HG02970 (cell line): ENCODE measurements at regions not wholly inside any gene's neighbourhood (a gene's known extent, or its start where the extent isn't known, plus 50 kb on each side); places are given as distances from the start of the nearest gene placed in this dataset.
"Not testable (repeated sequence)": the region's sequence is repeated elsewhere in the genome, so short reads cannot be mapped to it uniquely, and the experiment has no call there.

ENCODE experiments used
- ATAC-seq: cut with Tn5 transposase; IDR thresholded peaks from one replicate; pipeline ENCODE4 v1.9.1; 2021; ENCODE audit warnings: mild to moderate bottlenecking, moderate library complexity, moderate number of reproducible peaks; ENCODE audit not compliant: unreplicated experiment, low FRiP score

GRCh38 chr7:115574681-115575291, 455.8 kb downstream of the TFEC start:
- ATAC-seq: no peak

- no peak for ATAC-seq
These were observed 458.5 kb downstream of the TFEC start for GRCh38 chr7:115572111-115572510.

DNA sequence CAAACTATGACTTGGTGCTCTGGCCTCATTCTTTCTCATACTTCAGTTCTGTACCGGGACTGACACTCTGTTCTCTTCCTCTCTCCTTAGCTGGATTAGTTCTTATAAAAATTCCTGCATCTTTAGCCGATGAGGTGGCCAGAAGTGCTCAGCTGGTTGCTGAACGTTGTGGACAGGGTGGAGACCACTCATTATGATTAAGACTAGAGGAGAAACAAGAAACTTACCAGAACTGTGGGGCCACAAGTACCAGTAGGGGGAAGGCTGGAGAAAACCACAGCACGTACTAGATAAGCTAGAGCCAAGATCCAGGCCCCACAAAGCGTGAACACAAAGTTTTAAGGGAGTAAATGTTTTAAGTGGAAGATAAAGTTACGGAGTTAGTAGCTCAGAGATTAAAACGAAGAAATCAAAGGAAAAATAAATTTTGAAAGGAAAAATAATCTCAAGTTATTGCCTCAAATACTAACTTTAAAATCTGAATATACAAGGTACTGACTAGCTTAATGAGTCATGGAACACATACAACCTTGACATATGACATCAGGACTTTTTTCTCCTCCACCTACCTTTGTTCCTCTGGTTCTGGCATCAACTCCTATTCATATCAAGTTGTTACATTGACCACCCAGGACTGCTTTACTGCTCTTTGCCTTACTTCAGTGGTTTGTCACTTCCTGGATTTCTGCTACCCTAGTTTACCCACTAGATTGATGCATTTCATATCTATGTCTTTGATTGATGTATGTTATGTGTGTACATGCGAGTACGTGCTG, 469.0 kb downstream of the TFEC start:
- ATAC-seq: no peak

GRCh38 chr7:115559877-115560276, 470.7 kb downstream of the TFEC start:
- no peak for ATAC-seq

- ATAC-seq: no peak
These were observed 472.4 kb downstream of the TFEC start for GRCh38 chr7:115558161-115558560.

DNA sequence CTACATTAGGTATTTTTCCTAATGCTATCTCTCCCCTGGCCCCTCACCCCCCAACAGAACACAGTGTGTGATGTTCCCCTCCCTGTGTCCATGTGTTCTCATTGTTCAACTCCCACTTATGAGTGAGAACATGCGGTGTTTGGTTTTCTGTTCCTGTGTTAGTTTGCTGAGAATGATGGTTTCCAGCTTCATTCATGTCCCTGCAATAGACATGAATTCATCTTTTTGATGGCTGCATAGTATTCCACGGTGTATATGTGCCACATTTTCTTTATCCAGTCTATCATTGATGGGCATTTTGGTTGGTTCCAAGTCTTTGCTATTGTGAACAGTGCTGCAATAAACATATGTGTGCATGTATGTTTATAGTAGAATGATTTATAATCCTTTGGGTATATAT, 473.3 kb downstream of the TFEC start:
- not testable (repeated sequence) for ATAC-seq

GRCh38 chr7:115552766-115553165, 477.8 kb downstream of the TFEC start:
- no peak for ATAC-seq

DNA sequence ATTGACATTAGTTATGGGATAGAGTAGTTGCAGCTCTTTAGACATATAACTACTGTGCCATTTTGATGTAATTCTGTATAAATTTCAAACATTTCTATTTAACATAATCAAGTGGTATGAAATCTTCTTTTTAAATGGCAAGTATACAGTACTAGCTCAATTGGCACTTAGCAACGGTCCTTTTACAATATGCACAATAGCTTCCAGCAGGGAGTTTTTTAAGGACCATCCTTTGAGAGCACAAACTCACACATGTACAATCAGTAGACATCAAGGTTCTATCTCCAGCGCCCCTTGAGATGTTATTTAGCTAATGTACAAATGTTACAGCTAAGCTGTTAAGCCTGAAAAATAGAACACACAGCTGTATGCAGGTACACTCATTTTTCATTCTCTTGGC, 480.7 kb downstream of the TFEC start:
- ATAC-seq: no peak

DNA sequence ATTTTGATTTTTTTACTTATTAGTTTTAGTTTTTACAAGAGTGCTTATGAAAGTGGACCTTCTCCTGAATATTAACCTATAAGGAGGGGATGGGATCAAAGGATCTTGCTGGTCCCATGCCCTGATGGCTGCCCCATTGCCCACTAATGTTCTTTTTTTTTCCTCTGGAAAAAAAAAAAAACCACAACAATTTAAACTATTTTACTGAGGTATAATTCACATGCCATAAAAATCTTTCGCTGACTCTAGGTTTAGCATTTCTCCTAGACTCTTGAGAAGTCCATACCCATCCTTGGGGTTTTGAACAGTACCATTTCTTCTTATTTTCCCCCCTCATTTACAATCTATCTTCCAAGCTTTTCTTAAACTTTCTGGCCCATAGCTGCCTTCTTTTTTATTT, 481.8 kb downstream of the TFEC start:
- ATAC-seq: no peak

- ATAC-seq: no peak
These were observed 483.8 kb downstream of the TFEC start for GRCh38 chr7:115546790-115547189.

DNA sequence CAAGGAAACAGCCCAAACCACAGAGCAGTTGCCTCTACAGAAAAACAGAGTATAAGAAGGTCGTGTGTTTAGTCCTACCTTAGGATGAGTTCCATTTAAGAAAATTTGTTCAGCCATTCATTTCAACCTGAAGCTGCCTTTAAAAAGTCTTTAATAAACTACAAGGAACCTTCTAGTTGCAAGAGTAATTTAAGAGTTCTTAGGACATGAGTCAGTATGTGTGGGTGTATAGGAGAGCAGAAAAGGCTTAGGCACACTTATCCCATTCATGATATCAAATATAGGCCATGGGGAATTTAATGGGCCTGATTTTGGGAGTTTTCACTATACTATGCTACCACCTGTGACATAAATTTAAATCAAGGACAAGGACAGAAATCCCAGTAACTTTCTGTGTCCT, 496.8 kb downstream of the TFEC start:
- no peak for ATAC-seq

DNA sequence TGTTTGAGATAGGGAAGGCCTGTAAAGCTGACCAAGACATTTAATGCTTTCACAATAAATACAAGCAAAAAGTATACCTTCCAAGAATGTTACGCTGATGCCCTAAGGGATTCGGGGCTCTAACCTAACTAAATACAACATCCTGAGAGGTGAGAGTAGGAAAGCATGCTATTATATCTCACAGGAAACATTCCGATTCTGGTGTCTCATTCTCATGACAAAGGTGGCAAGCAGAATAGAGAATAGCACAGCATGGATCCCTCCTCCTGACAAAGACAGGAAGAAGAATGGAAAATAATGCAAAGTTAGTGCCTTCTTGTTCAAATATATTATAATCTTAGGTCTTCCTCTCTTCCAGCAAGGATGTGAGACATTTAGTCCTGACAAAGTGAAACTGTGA, 504.3 kb downstream of the TFEC start:
- no peak for ATAC-seq

GRCh38 chr7:115522174-115522573, 508.4 kb downstream of the TFEC start:
- ATAC-seq: no peak

DNA sequence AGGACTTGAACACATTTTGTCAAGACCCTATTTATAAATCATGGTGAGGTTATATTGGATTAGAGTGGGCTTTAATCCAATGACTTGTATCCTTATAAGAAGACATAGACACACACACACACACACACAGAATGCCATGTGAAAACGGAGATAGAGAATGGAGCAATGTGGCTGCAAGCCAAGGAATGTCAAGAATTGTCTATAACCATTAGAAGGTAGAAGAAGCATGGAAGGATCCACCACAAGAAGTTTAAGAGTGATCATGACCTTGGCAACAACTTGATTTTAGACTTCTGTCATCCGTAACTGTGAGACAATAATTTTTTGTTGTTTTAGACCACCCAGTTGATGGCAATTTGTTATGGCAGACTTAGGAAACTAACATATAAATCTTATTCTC, 514.2 kb downstream of the TFEC start:
- no peak for ATAC-seq

DNA sequence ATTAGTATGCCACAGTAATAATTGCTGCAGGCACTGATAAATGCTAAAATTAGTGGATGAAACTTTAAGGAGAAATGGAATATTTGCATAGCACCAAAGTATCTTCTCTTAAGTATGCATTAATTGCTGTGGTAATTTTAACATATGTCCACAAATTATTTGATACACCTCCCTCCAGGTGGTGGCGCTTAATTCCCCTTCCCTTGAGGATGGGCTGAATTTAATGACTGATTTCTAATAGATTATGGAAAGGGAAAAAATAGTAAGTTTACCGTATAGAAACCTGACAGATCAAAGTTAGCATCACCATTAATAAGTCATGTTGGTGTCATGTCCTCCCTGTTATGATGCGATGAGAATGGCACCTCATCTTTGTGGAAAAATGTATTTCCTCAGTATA, 519.2 kb downstream of the TFEC start:
- ATAC-seq: no peak

GRCh38 chr7:115505136-115505535, 525.4 kb downstream of the TFEC start:
- ATAC-seq: no peak

GRCh38 chr7:115499956-115500355, 530.6 kb downstream of the TFEC start:
- ATAC-seq: no peak

- no peak for ATAC-seq
These were observed 534.6 kb downstream of the TFEC start for GRCh38 chr7:115496006-115496405.

- no peak for ATAC-seq
These were observed 535.9 kb downstream of the TFEC start for GRCh38 chr7:115494529-115495147.

GRCh38 chr7:115493381-115493780, 537.2 kb downstream of the TFEC start:
- no peak for ATAC-seq

DNA sequence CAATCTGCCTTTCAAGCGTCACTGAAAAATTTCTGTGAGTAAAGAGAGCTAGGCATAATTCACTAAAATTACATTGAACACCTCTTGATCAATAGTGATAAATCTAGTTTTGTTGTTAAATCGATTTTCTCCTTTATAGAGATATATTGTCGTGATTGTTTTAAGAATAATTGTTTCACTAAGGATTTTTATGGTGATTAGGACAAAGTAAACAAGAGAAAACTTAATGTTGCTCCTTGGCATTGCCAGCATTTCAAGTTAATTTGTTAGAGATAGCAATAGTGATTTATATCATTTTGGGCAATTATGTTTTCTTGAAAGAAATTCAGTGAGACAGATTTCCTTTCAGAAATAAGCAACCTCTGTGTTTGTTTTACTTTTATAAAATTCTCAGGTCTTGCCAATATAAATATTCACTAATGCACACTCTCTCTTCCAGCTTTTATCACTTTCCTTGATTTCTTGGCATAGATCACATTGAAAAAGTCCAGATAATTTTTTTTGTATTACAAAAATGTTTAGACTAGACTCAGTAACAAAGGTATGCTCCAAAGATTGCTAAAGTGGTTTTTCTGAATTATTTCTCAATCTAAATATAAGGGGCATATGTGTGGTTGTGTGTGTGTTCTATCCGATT, 538.7 kb downstream of the TFEC start:
- no peak for ATAC-seq
